WTC11 (cell line): ENCODE measurements at regions not wholly inside any gene's neighbourhood (a gene's known extent, or its start where the extent isn't known, plus 50 kb on each side); places are given as distances from the start of the nearest gene placed in this dataset.

Experiments used
- ATAC-seq: fragments of 200-7000 bp; cut with Tn5 transposase; 2 replicates; pipeline ENCODE4 v1.10.0; 2021; ENCODE audit warnings: mild to moderate bottlenecking, moderate library complexity
- CTCF ChIA-PET: fragments of 300-600 bp; sonication (Branson Sonifier 250); formaldehyde crosslinking; loops from one replicate; lab custom pipeline; 2021; ENCODE audit warnings: antibody characterized with exemption; lab: Charles Lee
- POLR2A ChIA-PET: fragments of 350-600 bp; sonication (Branson Sonifier 250); formaldehyde crosslinking; loops from one replicate; lab custom pipeline; 2021; ENCODE audit warnings: antibody characterized with exemption; lab: Charles Lee
- DNase-seq: peaks from one replicate; pipeline ENCODE4 v3.0.0; 2021; ENCODE audit warnings: low spot score
- H3K27ac Mint-ChIP-seq: 2 replicates; pipeline ENCODE4 v1.8.0; 2021; ENCODE audit warnings: mixed read lengths
- H3K27me3 Mint-ChIP-seq: 2 replicates; pipeline ENCODE4 v1.8.0; 2021; ENCODE audit warnings: low read depth, mild to moderate bottlenecking, moderate library complexity, mixed read lengths
- H3K36me3 Mint-ChIP-seq: 2 replicates; pipeline ENCODE4 v1.8.0; 2021; ENCODE audit warnings: mixed read lengths
- H3K4me1 Mint-ChIP-seq: 2 replicates; pipeline ENCODE4 v1.8.0; 2022; ENCODE audit warnings: mixed read lengths
- H3K4me3 Mint-ChIP-seq: 2 replicates; pipeline ENCODE4 v1.8.0; 2021; ENCODE audit warnings: mild to moderate bottlenecking, moderate library complexity, mixed read lengths
- H3K9me3 Mint-ChIP-seq: 2 replicates; pipeline ENCODE4 v1.8.0; 2021; ENCODE audit warnings: mixed read lengths
- ATF1 ChIP-seq: sonication (generic); formaldehyde crosslinking; IDR thresholded peaks from 2 replicates; pipeline ENCODE4 v1.8.1; 2023; ENCODE audit warnings: mild to moderate bottlenecking, moderate library complexity, missing genetic modification reagents
- ATF2 ChIP-seq: sonication (generic); formaldehyde crosslinking; IDR thresholded peaks from 2 replicates; pipeline ENCODE4 v1.8.1; 2022; ENCODE audit warnings: low read depth, missing genetic modification reagents, borderline replicate concordance
- E2F5 ChIP-seq: sonication (generic); formaldehyde crosslinking; IDR thresholded peaks from 2 replicates; pipeline ENCODE4 v1.8.1; 2022; ENCODE audit warnings: mild to moderate bottlenecking, moderate library complexity, missing genetic modification reagents
- ELF4 ChIP-seq: sonication (generic); formaldehyde crosslinking; IDR thresholded peaks from 2 replicates; pipeline ENCODE4 v1.8.1; 2022; ENCODE audit warnings: low read depth, mild to moderate bottlenecking, moderate library complexity, missing genetic modification reagents
- ERG ChIP-seq: fragments of 250-450 bp; sonication (Bioruptor Pico); IDR thresholded peaks from 2 replicates; pipeline ENCODE4 v1.8.0; 2021; ENCODE audit warnings: mild to moderate bottlenecking
- FOXJ3 ChIP-seq: sonication (generic); formaldehyde crosslinking; IDR thresholded peaks from 2 replicates; pipeline ENCODE4 v1.9.0; 2021; ENCODE audit warnings: missing genetic modification reagents, mild to moderate bottlenecking, borderline replicate concordance
- GRHL2 ChIP-seq: fragments of 250-450 bp; sonication (Bioruptor Pico); IDR thresholded peaks from 2 replicates; pipeline ENCODE4 v1.8.0; 2022; ENCODE audit warnings: mild to moderate bottlenecking, moderate library complexity; ENCODE audit not compliant: insufficient replicate concordance, severe bottlenecking
- IRF2 ChIP-seq: sonication (generic); formaldehyde crosslinking; IDR thresholded peaks from 2 replicates; pipeline ENCODE4 v1.8.0; 2022; ENCODE audit warnings: low read depth, missing genetic modification reagents, borderline replicate concordance
- MAX ChIP-seq: sonication (generic); formaldehyde crosslinking; IDR thresholded peaks from 2 replicates; pipeline ENCODE4 v1.8.0; 2022; ENCODE audit warnings: mild to moderate bottlenecking, missing genetic modification reagents
- MYBL2 ChIP-seq: sonication (generic); formaldehyde crosslinking; IDR thresholded peaks from 2 replicates; pipeline ENCODE4 v1.8.1; 2023; ENCODE audit warnings: mild to moderate bottlenecking, moderate library complexity, missing genetic modification reagents
- NFYB ChIP-seq: sonication (generic); formaldehyde crosslinking; conservative IDR thresholded peaks from 2 replicates; pipeline ENCODE4 v1.8.0; 2022; ENCODE audit warnings: low read depth, missing genetic modification reagents
- NR1H2 ChIP-seq: sonication (generic); formaldehyde crosslinking; IDR thresholded peaks from 2 replicates; pipeline ENCODE4 v1.9.0; 2021; ENCODE audit warnings: mild to moderate bottlenecking, moderate library complexity, missing genetic modification reagents
- PRRX2 ChIP-seq: fragments of 250-450 bp; sonication (Bioruptor Pico); IDR thresholded peaks from 2 replicates; pipeline ENCODE4 v1.8.0; 2021; ENCODE audit warnings: mild to moderate bottlenecking
- SOX15 ChIP-seq: fragments of 250-450 bp; sonication (Bioruptor Pico); IDR thresholded peaks from 2 replicates; pipeline ENCODE4 v1.9.0; 2021; ENCODE audit warnings: mild to moderate bottlenecking
- STAT6 ChIP-seq: sonication (generic); formaldehyde crosslinking; conservative IDR thresholded peaks from 2 replicates; pipeline ENCODE4 v1.8.1; 2023; ENCODE audit warnings: mild to moderate bottlenecking, low read depth, missing genetic modification reagents, moderate library complexity
- TCF7 ChIP-seq: sonication (generic); formaldehyde crosslinking; IDR thresholded peaks from 2 replicates; pipeline ENCODE4 v1.8.0; 2022; ENCODE audit warnings: mild to moderate bottlenecking, low read depth, missing genetic modification reagents, moderate library complexity
- TEAD4 ChIP-seq: sonication (generic); formaldehyde crosslinking; IDR thresholded peaks from 2 replicates; pipeline ENCODE4 v1.8.0; 2022; ENCODE audit warnings: mild to moderate bottlenecking, missing genetic modification reagents
- TP53 ChIP-seq: sonication (generic); formaldehyde crosslinking; IDR thresholded peaks from 2 replicates; pipeline ENCODE4 v1.8.1; 2023; ENCODE audit warnings: mild to moderate bottlenecking, missing genetic modification reagents
- USF2 ChIP-seq: sonication (generic); formaldehyde crosslinking; IDR thresholded peaks from 2 replicates; pipeline ENCODE4 v1.8.1; 2023; ENCODE audit warnings: mild to moderate bottlenecking, missing genetic modification reagents, moderate library complexity
- ZMAT4 ChIP-seq: fragments of 250-450 bp; sonication (Bioruptor Pico); IDR thresholded peaks from 2 replicates; pipeline ENCODE4 v1.9.0; 2021; ENCODE audit warnings: mild to moderate bottlenecking
- ZNF121 ChIP-seq: sonication (generic); formaldehyde crosslinking; IDR thresholded peaks from 2 replicates; pipeline ENCODE4 v1.8.0; 2023; ENCODE audit warnings: missing genetic modification reagents
- ZNF138 ChIP-seq: sonication (generic); formaldehyde crosslinking; conservative IDR thresholded peaks from 2 replicates; pipeline ENCODE4 v1.8.1; 2022; ENCODE audit warnings: mild to moderate bottlenecking, moderate library complexity, missing genetic modification reagents

- no peak for TF ChIP-seq IRF2
- no peak for TF ChIP-seq E2F5 (CRISPR knock-in tag)
- TF ChIP-seq TEAD4, result no peak
- TF ChIP-seq ZNF138, result no peak
- TF ChIP-seq MAX (CRISPR knock-in tag), result no peak
- no peak for TF ChIP-seq ATF2 (CRISPR knock-in tag)
- no peak for TF ChIP-seq MYBL2 (CRISPR knock-in tag)
- TF ChIP-seq ATF1 (CRISPR knock-in tag), result no peak
Measured at GRCh38 chr9:24258626-24259025, 287.1 kb downstream of the IZUMO3 start (continued).

- TF ChIP-seq USF2 (CRISPR knock-in tag) (no peak), ZNF121 (no peak), ELF4 (CRISPR knock-in tag) (no peak)
- TF ChIP-seq, all 79 proteins: peak for 0
- ChIA-PET POLR2A (no interaction called here), CTCF (no interaction called here)
- DNase-seq (no peak), ATAC-seq (no peak)
- Mint-ChIP-seq H3K4me3 (no peak overlapping the region), H3K9me3 (peaks cover 9% of the 10 kb centered on the region), H3K4me1 (no peaks in the 10 kb centered on the region), H3K36me3 (peaks cover 4% of the 10 kb centered on the region), H3K27me3 (no peaks in the 10 kb centered on the region), H3K27ac (no peak overlapping the region)
Measured at GRCh38 chr9:24257726-24258125, 288.0 kb downstream of the IZUMO3 start.

- peaks cover 9% of the 10 kb centered on the region; the same call in 1 of the 2 replicates for H3K9me3 Mint-ChIP-seq
- no peak overlapping the region for H3K4me3 Mint-ChIP-seq
- ChIA-PET CTCF (no interaction called here), POLR2A (no interaction called here)
- H3K27me3 Mint-ChIP-seq, result no peaks in the 10 kb centered on the region
- H3K36me3 Mint-ChIP-seq, result no peaks in the 10 kb centered on the region
- H3K27ac Mint-ChIP-seq, result no peak overlapping the region
- peaks cover 10% of the 10 kb centered on the region for H3K4me1 Mint-ChIP-seq
- DNase-seq (no peak), ATAC-seq (peak; percentile 53; the same call in 1 of the 2 replicates)
- no peak for TF ChIP-seq FOXJ3 (CRISPR knock-in tag)
- no peak for TF ChIP-seq ZMAT4 (CRISPR knock-in tag)
- no peak for TF ChIP-seq TCF7 (CRISPR knock-in tag)
- TF ChIP-seq TP53, result no peak
- TF ChIP-seq NR1H2 (CRISPR knock-in tag), result no peak
- no peak for TF ChIP-seq ERG (CRISPR knock-in tag)
- TF ChIP-seq, all 79 proteins: peak for 0
Measured at GRCh38 chr9:24245988-24246387, 299.7 kb downstream of the IZUMO3 start.

- Mint-ChIP-seq H3K27me3 (no peaks in the 10 kb centered on the region), H3K36me3 (peaks cover 23% of the 10 kb centered on the region), H3K9me3 (peaks cover 31% of the 10 kb centered on the region), H3K4me3 (no peak overlapping the region), H3K27ac (no peak overlapping the region), H3K4me1 (peaks cover 6% of the 10 kb centered on the region)
- ATAC-seq, result no peak
- no peak for DNase-seq
- ChIA-PET POLR2A (no interaction called here), CTCF (no interaction called here)
- no peak for TF ChIP-seq SOX15 (CRISPR knock-in tag)
- TF ChIP-seq PRRX2 (CRISPR knock-in tag), result no peak
- TF ChIP-seq NFYB (CRISPR knock-in tag), result no peak
- no peak for TF ChIP-seq ATF1 (CRISPR knock-in tag)
- no peak for TF ChIP-seq GRHL2 (CRISPR knock-in tag)
- no peak for TF ChIP-seq STAT6 (CRISPR knock-in tag)
Measured at GRCh38 chr9:24242576-24242975, 303.1 kb downstream of the IZUMO3 start.
